Endothelial cell of umbilical vein (primary cell): ENCODE measurements at regions not wholly inside any gene's neighbourhood (a gene's known extent, or its start where the extent isn't known, plus 50 kb on each side); places are given as distances from the start of the nearest gene placed in this dataset.

Source experiments
- BruUV-seq: library from RNA; stranded (reverse); fragments of 400-500 nt; replicated peaks from 2 replicates; lab custom pipeline; 2021; lab: Mats Ljungman, UMichigan
- CTCF ChIA-PET: fragments of 300-600, 350-600 bp; sonication (Branson Sonifier 250); formaldehyde crosslinking; loops from one replicate; lab custom pipeline; 2021; ENCODE audit warnings: antibody characterized with exemption, inconsistent platforms; lab: Charles Lee
- POLR2A ChIA-PET: fragments of 300-600, 350-600 bp; sonication (Branson Sonifier 250); formaldehyde crosslinking; loops from one replicate; lab custom pipeline; 2021; ENCODE audit warnings: antibody characterized with exemption, inconsistent platforms; lab: Charles Lee
- DNase-seq: peaks from one replicate; pipeline ENCODE4 v3.0.0-alpha.2; 2011; ENCODE audit warnings: low read depth, low spot score
- FAIRE-seq: peaks from 2 replicates; lab custom pipeline; 2011; peaks lifted over from hg19 to GRCh38; lab: Jason Lieb, UNC
- H2AFZ ChIP-seq: 2 replicates; pipeline ENCODE4 v1.6.0; 2012; ENCODE audit warnings: low read depth, low read length, control low read depth, inconsistent platforms
- H3K27ac ChIP-seq: 2 replicates; pipeline ENCODE4 v1.5.1; 2011; ENCODE audit warnings: low read depth, mild to moderate bottlenecking, control low read depth, low read length, moderate library complexity; ENCODE audit not compliant: insufficient read depth
- H3K27me3 ChIP-seq, 2 experiments: 2 replicates each; pipeline versions ENCODE4 v1.6.0 to v1.6.1; 2011; ENCODE audit warnings: low read length in 2 of 2, mixed read lengths in 1 of 2; ENCODE audit not compliant: control insufficient read depth in 2 of 2, insufficient read depth in 2 of 2
- H3K36me3 ChIP-seq, 2 experiments: 2 replicates in 1 of 2; 3 replicates in 1 of 2; pipeline ENCODE4 v1.5.1; 2011; ENCODE audit warnings: low read length in 2 of 2, mild to moderate bottlenecking in 1 of 2, moderate library complexity in 1 of 2; ENCODE audit not compliant: control insufficient read depth in 2 of 2, insufficient read depth in 2 of 2; ENCODE audit errors: extremely low read depth in 1 of 2
- H3K4me1 ChIP-seq: 3 replicates; pipeline ENCODE4 v1.5.1; 2011; ENCODE audit warnings: mild to moderate bottlenecking, low read length; ENCODE audit not compliant: control insufficient read depth, insufficient read depth; ENCODE audit errors: extremely low read depth
- H3K4me2 ChIP-seq: 2 replicates; pipeline ENCODE4 v1.6.1; 2011; ENCODE audit warnings: low read length, control low read depth, mixed read lengths; ENCODE audit not compliant: insufficient read depth
- H3K4me3 ChIP-seq, 3 experiments: fragments of 200-600 bp in 1 of 3; sonication (generic), shearing (Covaris generic) in 1 of 3; replicated peaks in 1 of 3; 2 replicates each; pipeline ENCODE4 v1.5.1; 2011 to 2016; ENCODE audit warnings: control low read depth in 3 of 3, low read length in 3 of 3, mild to moderate bottlenecking in 2 of 3, inconsistent platforms in 1 of 3, low read depth in 1 of 3, moderate library complexity in 1 of 3; ENCODE audit not compliant: insufficient read depth in 1 of 3
- H3K79me2 ChIP-seq: 2 replicates; pipeline ENCODE4 v1.6.0; 2012; ENCODE audit warnings: low read length, inconsistent platforms; ENCODE audit not compliant: control insufficient read depth, insufficient read depth
- H3K9ac ChIP-seq: replicated peaks from 2 replicates; pipeline ENCODE3; 2011; ENCODE audit warnings: low read length, control low read depth; ENCODE audit not compliant: insufficient read depth; ENCODE audit errors: extremely low read depth
- H3K9me1 ChIP-seq: replicated peaks from 3 replicates; pipeline ENCODE4 v1.6.0; 2011; ENCODE audit warnings: mild to moderate bottlenecking, low read length; ENCODE audit not compliant: control insufficient read depth, insufficient read depth; ENCODE audit errors: extremely low read depth
- H3K9me3 ChIP-seq: replicated peaks from 2 replicates; pipeline ENCODE4 v1.5.1; 2012; ENCODE audit warnings: low read length, inconsistent platforms; ENCODE audit not compliant: control insufficient read depth, insufficient read depth
- H4K20me1 ChIP-seq: replicated peaks from 2 replicates; pipeline ENCODE3; 2011; ENCODE audit warnings: mild to moderate bottlenecking, low read length; ENCODE audit not compliant: control insufficient read depth, insufficient read depth; ENCODE audit errors: extremely low read depth
- EZH2 ChIP-seq: IDR thresholded peaks from 2 replicates; pipeline ENCODE4 v1.6.1; 2012; ENCODE audit warnings: borderline replicate concordance, low read depth, mild to moderate bottlenecking, moderate library complexity, low read length, inconsistent platforms; ENCODE audit not compliant: severe bottlenecking
- FOS ChIP-seq: IDR thresholded peaks from 2 replicates; pipeline ENCODE4 v1.6.1; 2011; ENCODE audit warnings: mild to moderate bottlenecking, low read length, moderate library complexity, borderline replicate concordance; ENCODE audit not compliant: insufficient read depth
- GATA2 ChIP-seq: IDR thresholded peaks from 2 replicates; pipeline ENCODE4 v1.7.0; 2011; ENCODE audit warnings: low read depth, mild to moderate bottlenecking, moderate library complexity, mixed read lengths, low read length; ENCODE audit not compliant: insufficient read length, insufficient read depth
- JUN ChIP-seq: IDR thresholded peaks from 2 replicates; pipeline ENCODE4 v1.6.1; 2011; ENCODE audit warnings: borderline replicate concordance, low read depth; ENCODE audit not compliant: insufficient read length, insufficient read depth
- MAX ChIP-seq: IDR thresholded peaks from 2 replicates; pipeline ENCODE4 v1.6.1; 2011; ENCODE audit not compliant: insufficient read depth, insufficient read length
- MYC ChIP-seq: IDR thresholded peaks from one replicate; pipeline ENCODE4 v1.6.1; 2011; ENCODE audit warnings: mild to moderate bottlenecking, low read depth, low read length
- POLR2A ChIP-seq: IDR thresholded peaks from 2 replicates; pipeline ENCODE4 v1.6.1; 2012; ENCODE audit warnings: low read depth, mild to moderate bottlenecking, control low read depth, low read length
- POLR2AphosphoS5 ChIP-seq: IDR thresholded peaks from 2 replicates; pipeline ENCODE4 v1.6.1; 2012; ENCODE audit warnings: low read depth, mild to moderate bottlenecking, control low read depth, low read length, moderate library complexity; ENCODE audit not compliant: insufficient read depth
- dilution Hi-C: fragments of 300-500 bp; cut with MboI; formaldehyde crosslinking; loops from one replicate; pipeline ENCODE4 v1.15.0; 2019; ENCODE audit warnings: low sequenced_read_pairs; ENCODE audit not compliant: extremely low pct_ligation_motif_present
- intact Hi-C: fragments of 100-400 bp; cut with micrococcal nuclease; formaldehyde crosslinking; loops from one replicate; pipeline ENCODE4 v1.10.0; 2022
- TF ChIP-seq, protein P1 (sequence below), 2 donors: IDR thresholded peaks; 1 replicate in 1 of 2; 2 replicates in 1 of 2; pipeline ENCODE4 v1.5.1; 2011; ENCODE audit warnings: low read length in 2 of 2, mild to moderate bottlenecking in 2 of 2, moderate library complexity in 2 of 2, control low read depth in 1 of 2, inconsistent platforms in 1 of 2, low read depth in 1 of 2; ENCODE audit not compliant: insufficient read depth in 1 of 2; ENCODE audit errors: extremely low read depth in 1 of 2

GRCh38 chr20:41714030-41714429, 95.9 kb upstream of the CHD6 start:
- Histone ChIP-seq H3K36me3 (no peaks in the 10 kb centered on the region), H3K9ac (no peak overlapping the region), H3K9me1 (no peaks in the 10 kb centered on the region), H3K9me3 (no peaks in the 10 kb centered on the region), H3K4me1 (no peaks in the 10 kb centered on the region), H3K27ac (no peak overlapping the region), H3K79me2 (no peaks in the 10 kb centered on the region), H3K4me2 (no peak overlapping the region), H4K20me1 (no peaks in the 10 kb centered on the region), H3K4me3 (no peak overlapping the region), H3K27me3 (no peaks in the 10 kb centered on the region), H2AFZ (no peak overlapping the region)
- no peak for TF ChIP-seq MYC
- no peak for TF ChIP-seq MAX
- dilution Hi-C loops (no loop called here), intact Hi-C loops (no loop called here)
- POLR2A ChIA-PET: no interaction called here
- no TSS peak for BruUV-seq
- CTCF ChIA-PET: interaction anchor here (2.8 to 3.0 kb wide), 2 partner anchors 16 to 20 kb away, joined by 8 to 9 read pairs; no protein-coding TSS in a partner anchor
- FAIRE-seq (no peak), DNase-seq (no peak)

GRCh38 chr20:41704896-41705295, 86.7 kb upstream of the CHD6 start:
- H3K27ac ChIP-seq: no peak overlapping the region
- H3K4me1 ChIP-seq: no peaks in the 10 kb centered on the region
- H3K4me3 ChIP-seq: no peak overlapping the region
- no peaks in the 10 kb centered on the region for H3K27me3 ChIP-seq
- intact Hi-C loops: no loop called here
- no peak overlapping the region for H2AFZ ChIP-seq
- no peak for TF ChIP-seq FOS
- TF ChIP-seq JUN: no peak
- no peak for TF ChIP-seq POLR2A
- TF ChIP-seq MAX: no peak
- TF ChIP-seq MYC: no peak
- TF ChIP-seq GATA2: no peak
- no peak for TF ChIP-seq EZH2
- TF ChIP-seq POLR2AphosphoS5: no peak
- TF ChIP-seq, protein P1, sequence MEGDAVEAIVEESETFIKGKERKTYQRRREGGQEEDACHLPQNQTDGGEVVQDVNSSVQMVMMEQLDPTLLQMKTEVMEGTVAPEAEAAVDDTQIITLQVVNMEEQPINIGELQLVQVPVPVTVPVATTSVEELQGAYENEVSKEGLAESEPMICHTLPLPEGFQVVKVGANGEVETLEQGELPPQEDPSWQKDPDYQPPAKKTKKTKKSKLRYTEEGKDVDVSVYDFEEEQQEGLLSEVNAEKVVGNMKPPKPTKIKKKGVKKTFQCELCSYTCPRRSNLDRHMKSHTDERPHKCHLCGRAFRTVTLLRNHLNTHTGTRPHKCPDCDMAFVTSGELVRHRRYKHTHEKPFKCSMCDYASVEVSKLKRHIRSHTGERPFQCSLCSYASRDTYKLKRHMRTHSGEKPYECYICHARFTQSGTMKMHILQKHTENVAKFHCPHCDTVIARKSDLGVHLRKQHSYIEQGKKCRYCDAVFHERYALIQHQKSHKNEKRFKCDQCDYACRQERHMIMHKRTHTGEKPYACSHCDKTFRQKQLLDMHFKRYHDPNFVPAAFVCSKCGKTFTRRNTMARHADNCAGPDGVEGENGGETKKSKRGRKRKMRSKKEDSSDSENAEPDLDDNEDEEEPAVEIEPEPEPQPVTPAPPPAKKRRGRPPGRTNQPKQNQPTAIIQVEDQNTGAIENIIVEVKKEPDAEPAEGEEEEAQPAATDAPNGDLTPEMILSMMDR (IDR thresholded peaks at IDR 0.05; ENCODE audit: extremely low read depth in 1 of 2, insufficient read depth in 1 of 2, low read depth in 1 of 2, low read length in 2 of 2): no peak
- no peaks in the 10 kb centered on the region for H3K9me3 ChIP-seq
- H3K9me1 ChIP-seq: no peaks in the 10 kb centered on the region
- no peaks in the 10 kb centered on the region for H4K20me1 ChIP-seq
- no peaks in the 10 kb centered on the region for H3K79me2 ChIP-seq
- BruUV-seq: no TSS peak
- H3K36me3 ChIP-seq: no peaks in the 10 kb centered on the region
- dilution Hi-C loops: no loop called here
- ChIA-PET CTCF (no interaction called here), POLR2A (no interaction called here)
- H3K4me2 ChIP-seq: no peak overlapping the region
- DNase-seq: no peak
- no peak overlapping the region for H3K9ac ChIP-seq
- FAIRE-seq: no peak
